K562 (cell line): ENCODE measurements at regions not wholly inside any gene's neighbourhood (a gene's known extent, or its start where the extent isn't known, plus 50 kb on each side); places are given as distances from the start of the nearest gene placed in this dataset.

Experiments used
- FOXJ3 ChIP-seq: sonication (generic); formaldehyde crosslinking; IDR thresholded peaks from 2 replicates; pipeline ENCODE4 v1.4.0; 2020; ENCODE audit warnings: mild to moderate bottlenecking, missing genetic modification reagents
- MED1 ChIP-seq: sonication (generic); formaldehyde crosslinking; IDR thresholded peaks from 2 replicates; pipeline ENCODE4 v1.8.1; 2023; ENCODE audit warnings: missing genetic modification reagents, borderline replicate concordance
- TAF9B ChIP-seq: fragments of 450-650 bp; IDR thresholded peaks from 2 replicates; pipeline ENCODE4 v1.6.1; 2018; ENCODE audit warnings: mild to moderate bottlenecking; ENCODE audit not compliant: partially characterized antibody
- ZFP36 ChIP-seq: fragments of 150-350 bp; IDR thresholded peaks from 2 replicates; pipeline ENCODE4 v1.6.1; 2018; ENCODE audit warnings: low read length, low read depth; ENCODE audit not compliant: partially characterized antibody
- ZNF143 ChIP-seq: sonication (generic); formaldehyde crosslinking; IDR thresholded peaks from 2 replicates; pipeline ENCODE4 v1.9.0; 2022; ENCODE audit warnings: mild to moderate bottlenecking, missing genetic modification reagents
- ZNF436 ChIP-seq: fragments of 250-450, 450-650 bp; sonication (Bioruptor Pico); formaldehyde crosslinking; IDR thresholded peaks from 2 replicates; pipeline ENCODE4 v1.7.0; 2020; ENCODE audit warnings: mild to moderate bottlenecking

- TF ChIP-seq MED1 (no peak), FOXJ3 (CRISPR knock-in tag) (no peak), ZNF436 (CRISPR knock-in tag) (no peak), TAF9B (no peak), ZNF143 (CRISPR knock-in tag) (no peak), ZFP36 (no peak)
Observed at GRCh38 chr16:77117707-77118106, 73.3 kb upstream of the MON1B start.
